ENCODE measurements at regions not wholly inside any gene's neighbourhood (a gene's known extent, or its start where the extent isn't known, plus 50 kb on each side); places are given as distances from the start of the nearest gene placed in this dataset.

DNA sequence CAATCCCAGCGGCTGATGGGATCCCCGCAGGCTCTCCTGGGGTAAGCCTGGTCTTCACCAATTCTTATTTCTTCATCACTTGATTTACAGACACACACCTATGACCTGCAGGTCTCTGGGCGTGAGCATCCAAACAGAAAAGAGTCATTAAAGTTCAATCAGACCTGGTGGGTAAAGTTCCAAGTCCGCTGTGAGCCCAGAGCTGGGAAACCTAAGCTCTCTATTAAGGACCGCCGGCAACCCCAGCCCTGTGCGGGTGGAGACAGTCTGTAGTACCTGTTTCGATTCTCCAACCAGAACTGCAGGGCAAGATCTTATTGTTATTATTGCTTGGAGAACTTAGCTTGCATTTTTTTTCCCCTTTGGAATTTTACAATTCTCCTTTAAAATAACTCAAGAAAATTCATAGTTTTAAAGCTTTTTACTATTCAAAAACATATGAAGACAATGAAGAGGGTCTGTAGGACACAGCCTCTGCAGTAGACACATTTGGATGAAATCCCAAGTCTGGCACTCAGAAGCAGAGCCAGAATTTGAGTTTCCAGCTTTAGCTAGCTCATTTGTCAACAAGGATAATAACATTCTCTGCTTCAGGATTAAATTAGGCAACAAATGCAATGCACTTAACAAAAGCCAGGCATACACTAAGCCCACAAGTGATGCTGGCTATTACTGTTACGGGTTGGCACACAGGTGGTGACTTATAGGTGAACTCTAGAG lies 376.4 kb downstream of the INSIG2 start:
- CTCF ChIA-PET = no interaction called here
- Histone ChIP-seq H4K20me1 (ENCODE audit: control insufficient read depth, insufficient read depth) (no peaks in the 10 kb centered on the region), H3K9ac (ENCODE audit: control insufficient read depth, insufficient read depth, low read length) (no peak overlapping the region), H3K4me2 (ENCODE audit: control insufficient read depth, insufficient read depth) (no peak overlapping the region), H3K36me3 (ENCODE audit: control insufficient read depth in 2 of 2, insufficient read depth in 2 of 2, low read length in 1 of 2) (no peaks in the 10 kb centered on the region), H3K9me3 (replicated peaks; ENCODE audit: control insufficient read depth, insufficient read depth, low read length) (no peaks in the 10 kb centered on the region), H3K4me3 (no peak overlapping the region), H3K79me2 (ENCODE audit: control insufficient read depth, insufficient read depth, low read length) (no peaks in the 10 kb centered on the region), H3K27me3 (replicated peaks in 1 of 2; ENCODE audit: control insufficient read depth in 2 of 2, insufficient read depth in 2 of 2, low read length in 1 of 2) (no peaks in the 10 kb centered on the region; a peak in 1 of 4 replicates), H2AFZ (ENCODE audit: control insufficient read depth, low read depth, low read length) (no peak overlapping the region), H3K27ac (ENCODE audit: control insufficient read depth, insufficient read depth) (no peak overlapping the region), H3K4me1 (ENCODE audit: control insufficient read depth, insufficient read depth, low read length) (no peaks in the 10 kb centered on the region)
- intact Hi-C loops (cut with micrococcal nuclease; ENCODE audit: unreplicated experiment) = no loop called here
- SMC1A ChIA-PET (ENCODE audit: uncharacterized antibody, unreplicated experiment) = no interaction called here
- WGBS (ENCODE audit: insufficient coverage, insufficient replicate concordance, low lambda C conversion rate, missing lambda C conversion rate) = 26% methylated on average over 9 of the region's 9 CpGs
- no TSS peak for BruUV-seq (replicated peaks)
- RAD21 ChIA-PET (ENCODE audit: unreplicated experiment) = no interaction called here
- ATAC-seq (no peak), DNase-seq (ENCODE audit: low read depth, low spot score) (no peak), FAIRE-seq (no peak)
- POLR2A ChIA-PET = interaction anchor here (0.6 kb wide), 1 partner anchor 55 kb away, joined by 3 read pairs; no protein-coding TSS in a partner anchor
- in situ Hi-C loops (cut with MboI) = no loop called here
- TF ChIP-seq TARDBP (IDR thresholded peaks at IDR 0.05; ENCODE audit: borderline replicate concordance) (no peak), JUNB (IDR thresholded peaks at IDR 0.05) (no peak), ZNF384 (IDR thresholded peaks at IDR 0.05; ENCODE audit: borderline replicate concordance, low read depth, low read length) (no peak), EGR1 (IDR thresholded peaks at IDR 0.05; ENCODE audit: borderline replicate concordance in 1 of 2, low read depth in 2 of 2, low read length in 2 of 2) (no peak), EZH2 (IDR thresholded peaks at IDR 0.05; ENCODE audit: borderline replicate concordance, control insufficient read depth, low read depth, low read length) (no peak), MTA3 (IDR thresholded peaks at IDR 0.05; ENCODE audit: borderline replicate concordance, low read length) (no peak), CBFB (IDR thresholded peaks at IDR 0.05; ENCODE audit: low read depth) (no peak), ZNF274 (IDR thresholded peaks at IDR 0.05; ENCODE audit: insufficient read depth, insufficient read length) (no peak)
- TF ChIP-seq, protein P1, sequence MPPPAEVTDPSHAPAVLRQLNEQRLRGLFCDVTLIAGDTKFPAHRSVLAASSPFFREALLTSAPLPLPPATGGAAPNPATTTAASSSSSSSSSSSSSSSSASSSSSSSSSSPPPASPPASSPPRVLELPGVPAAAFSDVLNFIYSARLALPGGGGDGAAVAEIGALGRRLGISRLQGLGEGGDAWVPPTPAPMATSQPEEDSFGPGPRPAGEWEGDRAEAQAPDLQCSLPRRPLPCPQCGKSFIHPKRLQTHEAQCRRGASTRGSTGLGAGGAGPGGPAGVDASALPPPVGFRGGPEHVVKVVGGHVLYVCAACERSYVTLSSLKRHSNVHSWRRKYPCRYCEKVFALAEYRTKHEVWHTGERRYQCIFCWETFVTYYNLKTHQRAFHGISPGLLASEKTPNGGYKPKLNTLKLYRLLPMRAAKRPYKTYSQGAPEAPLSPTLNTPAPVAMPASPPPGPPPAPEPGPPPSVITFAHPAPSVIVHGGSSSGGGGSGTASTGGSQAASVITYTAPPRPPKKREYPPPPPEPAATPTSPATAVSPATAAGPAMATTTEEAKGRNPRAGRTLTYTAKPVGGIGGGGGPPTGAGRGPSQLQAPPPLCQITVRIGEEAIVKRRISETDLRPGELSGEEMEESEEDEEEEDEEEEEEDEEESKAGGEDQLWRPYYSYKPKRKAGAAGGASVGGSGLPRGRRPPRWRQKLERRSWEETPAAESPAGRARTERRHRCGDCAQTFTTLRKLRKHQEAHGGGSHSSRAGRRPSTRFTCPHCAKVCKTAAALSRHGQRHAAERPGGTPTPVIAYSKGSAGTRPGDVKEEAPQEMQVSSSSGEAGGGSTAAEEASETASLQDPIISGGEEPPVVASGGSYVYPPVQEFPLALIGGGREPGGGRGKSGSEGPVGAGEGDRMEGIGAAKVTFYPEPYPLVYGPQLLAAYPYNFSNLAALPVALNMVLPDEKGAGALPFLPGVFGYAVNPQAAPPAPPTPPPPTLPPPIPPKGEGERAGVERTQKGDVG (CRISPR knock-in tag; IDR thresholded peaks at IDR 0.05) = no peak

Measured in GM12878 (cell line).